ENCODE measurements at regions not wholly inside any gene's neighbourhood (a gene's known extent, or its start where the extent isn't known, plus 50 kb on each side); places are given as distances from the start of the nearest gene placed in this dataset.
A peak's percentile ranks its signal among the peaks of the same experiment; 100 is the strongest.

DNA sequence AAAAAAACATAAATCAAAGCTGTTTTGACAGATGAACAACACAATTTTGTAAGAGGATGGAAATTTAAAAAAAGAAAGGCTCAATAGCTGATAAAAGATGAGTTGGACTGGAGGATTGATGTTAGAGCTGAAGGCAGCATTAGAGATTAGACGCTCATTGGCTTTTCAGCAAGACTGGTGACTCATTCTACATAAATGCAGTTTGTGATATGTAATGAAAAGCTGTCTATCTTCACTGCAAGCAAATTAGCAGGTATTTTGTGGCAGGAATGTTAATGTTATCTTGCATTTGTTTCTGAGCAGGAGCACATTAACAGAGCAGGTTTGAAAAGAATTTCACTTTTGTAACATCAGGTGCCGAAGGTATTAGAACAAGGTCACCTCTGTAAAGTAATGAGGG, 442.7 kb upstream of the NOVA1 start:
- ATAC-seq (no peak), DNase-seq (ENCODE audit: missing footprints) (no peak)
- intact Hi-C loops (cut with DNase I): no loop called here

GRCh38 chr14:27049701-27050100, 451.9 kb upstream of the NOVA1 start:
- DNase-seq (ENCODE audit: missing footprints) (no peak), ATAC-seq (no peak)
- intact Hi-C loops (cut with DNase I): no loop called here

GRCh38 chr14:27050208-27050607, 452.4 kb upstream of the NOVA1 start:
- DNase-seq (ENCODE audit: missing footprints): no peak
- intact Hi-C loops (cut with DNase I): no loop called here
- ATAC-seq: no peak

- DNase-seq (ENCODE audit: missing footprints): no peak
- intact Hi-C loops (cut with DNase I): no loop called here
- peak; percentile 26 for ATAC-seq
Observed at GRCh38 chr14:27056586-27056985, 458.8 kb upstream of the NOVA1 start.

DNA sequence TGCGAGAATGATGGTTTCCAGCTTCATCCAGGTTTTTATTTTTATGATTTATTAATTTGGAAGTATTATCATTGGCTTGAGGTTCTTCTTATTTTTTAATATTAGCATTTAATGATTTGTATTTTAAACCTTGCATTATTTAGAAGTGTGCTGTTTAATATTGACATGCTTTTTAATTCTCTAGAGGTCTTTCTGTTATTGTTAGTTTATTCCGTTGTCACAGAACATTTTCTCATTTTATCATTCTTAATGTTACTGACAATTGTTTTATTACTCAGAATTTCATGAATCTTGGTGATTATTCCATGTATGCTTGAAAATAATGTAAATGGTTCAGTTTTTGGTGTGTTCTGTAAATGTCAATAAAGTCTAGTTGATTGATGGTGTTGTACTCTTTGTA, 463.5 kb upstream of the NOVA1 start:
- intact Hi-C loops (cut with DNase I): no loop called here
- ATAC-seq: no peak
- DNase-seq (ENCODE audit: missing footprints): no peak

- DNase-seq (ENCODE audit: missing footprints) (no peak), ATAC-seq (no peak)
- intact Hi-C loops (cut with DNase I): no loop called here
Observed at GRCh38 chr14:27063959-27064358, 466.1 kb upstream of the NOVA1 start.

- ATAC-seq (no peak), DNase-seq (ENCODE audit: missing footprints) (no peak)
- intact Hi-C loops (cut with DNase I): no loop called here
Observed at GRCh38 chr14:27065886-27066285, 468.1 kb upstream of the NOVA1 start.

GRCh38 chr14:27067961-27068360, 470.1 kb upstream of the NOVA1 start:
- DNase-seq (ENCODE audit: missing footprints): no peak
- ATAC-seq: no peak
- intact Hi-C loops (cut with DNase I): no loop called here

DNA sequence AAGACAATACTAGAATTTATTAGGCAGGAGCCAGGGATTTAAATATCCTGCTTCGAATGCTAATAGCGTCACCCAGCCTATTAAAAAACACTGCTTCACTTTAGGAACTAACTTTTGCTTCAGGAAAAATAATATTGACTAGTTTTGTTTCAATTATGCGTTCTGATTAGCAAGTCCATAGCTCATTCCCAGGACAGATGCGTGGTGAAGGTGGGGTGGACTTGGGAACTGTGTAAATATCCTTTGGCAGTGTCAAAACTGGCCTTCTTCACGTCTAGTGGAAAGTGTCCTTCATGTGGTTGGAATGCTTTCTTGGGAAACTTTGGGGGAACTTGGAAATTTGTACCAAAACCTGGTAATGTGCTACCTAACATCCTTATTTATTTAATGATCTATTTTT, 474.8 kb upstream of the NOVA1 start:
- no peak for DNase-seq (ENCODE audit: missing footprints)
- ATAC-seq: no peak
- intact Hi-C loops (cut with DNase I): no loop called here

- ATAC-seq (no peak), DNase-seq (ENCODE audit: missing footprints) (no peak)
- intact Hi-C loops (cut with DNase I): no loop called here
Observed at GRCh38 chr14:27075503-27075902, 477.7 kb upstream of the NOVA1 start.

DNA sequence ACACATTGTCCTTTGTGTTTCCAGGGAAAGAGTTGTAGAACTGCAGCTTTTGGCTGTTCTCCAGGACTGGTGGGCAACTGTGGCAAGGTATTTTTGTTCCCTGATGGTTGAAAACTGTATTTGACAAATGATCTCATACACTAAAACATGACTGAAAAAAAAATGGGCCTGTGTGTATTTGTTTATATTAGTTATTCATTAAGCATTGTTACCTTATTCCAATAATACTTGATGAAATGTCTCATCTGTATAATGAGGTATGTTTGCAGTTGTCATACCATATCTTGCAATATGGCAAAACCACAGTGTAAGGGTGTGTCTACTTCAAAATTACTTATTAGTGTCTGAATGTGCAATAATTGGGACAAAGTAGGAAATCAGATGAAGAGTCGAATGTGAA, 479.4 kb upstream of the NOVA1 start:
- ATAC-seq: no peak
- no peak for DNase-seq (ENCODE audit: missing footprints)
- intact Hi-C loops (cut with DNase I): no loop called here

GRCh38 chr14:27077710-27078109, 479.9 kb upstream of the NOVA1 start:
- ATAC-seq (no peak), DNase-seq (ENCODE audit: missing footprints) (no peak)
- intact Hi-C loops (cut with DNase I): no loop called here

GRCh38 chr14:27078191-27078590, 480.4 kb upstream of the NOVA1 start:
- intact Hi-C loops (cut with DNase I): no loop called here
- ATAC-seq (no peak), DNase-seq (ENCODE audit: missing footprints) (no peak)

DNA sequence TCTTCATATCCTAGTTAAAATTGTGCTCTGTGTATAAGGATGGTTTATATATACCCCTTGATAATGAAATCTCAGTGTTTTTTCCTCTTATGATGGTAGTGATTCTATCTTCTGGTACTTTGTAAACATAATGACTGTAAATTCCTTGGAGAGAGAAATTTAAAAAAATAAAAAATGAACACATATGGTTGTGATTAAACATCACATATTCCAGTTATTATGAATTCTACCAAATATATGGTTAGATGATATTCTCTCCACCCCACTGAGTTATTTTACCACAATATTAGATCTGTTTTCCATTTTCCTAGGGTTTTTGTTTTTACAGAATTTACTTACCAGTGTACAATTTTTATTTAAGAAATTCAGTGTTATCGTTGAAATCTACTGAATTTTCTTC, 481.9 kb upstream of the NOVA1 start:
- intact Hi-C loops (cut with DNase I): no loop called here
- no peak for DNase-seq (ENCODE audit: missing footprints)
- ATAC-seq: no peak

- DNase-seq (ENCODE audit: missing footprints) (no peak), ATAC-seq (no peak)
- intact Hi-C loops (cut with DNase I): no loop called here
Observed at GRCh38 chr14:27085500-27085899, 487.7 kb upstream of the NOVA1 start.

GRCh38 chr14:27090716-27091115, 492.9 kb upstream of the NOVA1 start:
- intact Hi-C loops (cut with DNase I): no loop called here
- no peak for DNase-seq (ENCODE audit: missing footprints)
- no peak for ATAC-seq

DNA sequence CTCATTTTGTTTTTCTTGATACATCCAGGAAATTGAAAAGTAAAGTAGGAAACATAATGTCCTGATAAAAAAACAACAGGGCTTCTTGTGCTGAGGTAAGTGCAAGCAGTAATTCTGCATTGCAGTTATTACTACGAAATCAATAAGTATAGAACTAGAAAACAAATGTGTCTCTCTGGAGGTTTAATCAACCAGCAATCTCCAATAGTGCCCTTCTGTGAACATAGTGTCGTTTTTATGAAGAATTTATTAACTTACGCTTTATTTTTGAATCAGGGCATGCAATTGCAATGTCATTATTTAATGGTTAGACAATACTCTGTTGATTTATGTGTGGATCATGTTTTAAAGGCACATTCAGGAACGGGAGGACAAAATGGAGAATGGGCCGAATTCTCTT, 494.1 kb upstream of the NOVA1 start:
- intact Hi-C loops (cut with DNase I): no loop called here
- DNase-seq (ENCODE audit: missing footprints): no peak
- no peak for ATAC-seq

DNA sequence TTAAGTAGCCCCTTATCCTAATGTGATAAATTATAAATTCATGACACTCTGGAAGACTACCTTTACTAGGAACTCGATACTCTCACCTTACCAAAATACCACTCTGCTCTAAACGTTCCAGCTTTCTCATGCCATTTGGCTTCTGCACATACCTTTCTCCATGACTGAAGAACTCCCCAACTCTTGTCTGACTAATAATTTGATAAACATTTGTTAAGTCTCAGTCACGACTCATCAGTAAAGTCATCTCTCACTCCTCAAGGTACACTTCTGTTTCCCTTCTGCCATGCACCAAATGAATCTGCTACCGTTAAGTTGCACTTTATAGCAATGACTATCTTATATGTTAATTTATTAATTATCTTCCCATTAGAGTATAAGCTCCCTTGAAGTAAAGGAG, 498.3 kb upstream of the NOVA1 start:
- intact Hi-C loops (cut with DNase I): no loop called here
- no peak for ATAC-seq
- no peak for DNase-seq (ENCODE audit: missing footprints)

- no peak for DNase-seq (ENCODE audit: missing footprints)
- no peak for ATAC-seq
- intact Hi-C loops (cut with DNase I): no loop called here
Observed at GRCh38 chr14:27098451-27098850, 500.6 kb upstream of the NOVA1 start.

DNA sequence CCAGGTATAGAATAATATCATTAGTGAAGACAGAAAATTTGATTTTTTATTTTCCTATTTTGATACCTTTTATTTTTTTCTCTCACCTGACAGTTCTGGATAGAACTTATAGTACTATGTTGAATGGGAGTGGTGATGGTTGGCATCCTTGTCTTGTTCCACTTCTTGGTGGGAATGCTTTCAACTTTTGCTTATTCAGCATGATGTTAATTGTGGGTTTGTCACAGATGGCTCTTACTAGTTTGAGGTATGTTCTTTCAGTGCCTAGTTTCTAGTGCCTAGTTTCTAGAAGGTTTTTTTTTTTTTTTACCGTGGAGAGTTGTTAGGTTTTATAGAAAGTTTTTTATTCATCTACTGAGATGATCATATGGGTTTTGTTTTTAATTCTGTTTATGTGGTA, 516.3 kb upstream of the NOVA1 start:
- intact Hi-C loops (cut with DNase I): no loop called here
- no peak for ATAC-seq
- DNase-seq (ENCODE audit: missing footprints): no peak

DNA sequence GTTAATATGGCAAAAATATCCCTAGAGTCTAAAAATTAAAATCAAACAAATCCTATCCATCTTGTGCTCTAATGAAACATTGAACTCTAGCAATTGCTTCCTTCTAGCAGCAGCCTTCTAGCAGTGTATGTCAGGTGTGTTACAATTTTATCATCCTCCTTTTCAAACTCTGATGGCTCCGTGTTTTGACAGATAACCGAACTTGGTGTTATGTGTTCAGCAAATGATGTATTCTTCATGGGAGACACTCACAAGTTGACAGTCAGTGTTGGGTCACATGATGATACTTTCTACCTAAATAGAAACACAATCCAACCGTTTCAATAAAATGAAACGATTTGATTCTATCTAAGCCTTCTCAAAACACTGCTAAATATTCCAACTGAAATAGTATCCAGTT, 525.3 kb upstream of the NOVA1 start:
- DNase-seq (ENCODE audit: missing footprints): no peak
- intact Hi-C loops (cut with DNase I): no loop called here
- ATAC-seq: no peak

DNA sequence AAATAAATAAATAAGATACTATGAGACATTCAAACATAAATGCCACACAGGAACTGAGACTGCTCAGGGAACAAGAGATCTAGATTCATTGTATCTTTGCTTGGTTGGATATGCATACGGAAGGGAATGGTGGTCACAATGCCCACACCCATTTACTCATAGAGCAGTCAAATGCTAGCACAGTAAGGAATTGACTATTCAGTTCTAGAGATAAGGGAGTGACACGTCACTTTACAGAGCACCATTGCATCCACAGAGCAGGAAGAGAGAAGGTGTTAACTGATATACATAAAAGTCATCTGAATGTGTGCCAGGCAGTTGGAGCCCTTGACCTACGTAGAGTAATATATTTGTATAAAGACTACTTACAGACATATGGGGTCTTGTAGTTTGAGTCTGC, 530.0 kb upstream of the NOVA1 start:
- intact Hi-C loops (cut with DNase I): no loop called here
- DNase-seq (ENCODE audit: missing footprints) (no peak), ATAC-seq (no peak)
